H1 (cell line): ENCODE measurements at regions not wholly inside any gene's neighbourhood (a gene's known extent, or its start where the extent isn't known, plus 50 kb on each side); places are given as distances from the start of the nearest gene placed in this dataset.

Experiments used
- JUND ChIP-seq: IDR thresholded peaks from 2 replicates; pipeline ENCODE4 v1.6.1; 2011; ENCODE audit warnings: mild to moderate bottlenecking, improper control_type of control experiment, low read length
- KDM5A ChIP-seq: fragments of 200-600 bp; IDR thresholded peaks from 2 replicates; pipeline ENCODE4 v1.7.1; 2012; ENCODE audit warnings: mild to moderate bottlenecking, low read length, inconsistent platforms, mixed read lengths
- POLR2A ChIP-seq, 2 experiments: IDR thresholded peaks; 1 replicate in 1 of 2; 2 replicates in 1 of 2; pipeline ENCODE4 v1.6.1; 2011; ENCODE audit warnings: low read depth in 2 of 2, low read length in 2 of 2, mild to moderate bottlenecking in 2 of 2; ENCODE audit errors: control extremely low read depth in 1 of 2
- POLR2AphosphoS5 ChIP-seq: IDR thresholded peaks from 2 replicates; pipeline ENCODE4 v1.6.1; 2011; ENCODE audit warnings: low read depth, low read length
- SIX5 ChIP-seq: IDR thresholded peaks from 2 replicates; pipeline ENCODE4 v1.6.1; 2011; ENCODE audit warnings: mild to moderate bottlenecking, low read depth, low read length
- SRF ChIP-seq: IDR thresholded peaks from 2 replicates; pipeline ENCODE4 v1.6.1; 2011; ENCODE audit warnings: mild to moderate bottlenecking, low read depth, low read length, moderate library complexity
- TF ChIP-seq, protein P1 (sequence below): IDR thresholded peaks from 2 replicates; pipeline ENCODE4 v1.6.1; 2011; ENCODE audit warnings: low read length, improper control_type of control experiment
- TF ChIP-seq, protein P2 (sequence below), 3 experiments: IDR thresholded peaks; 1 replicate in 2 of 3; 2 replicates in 1 of 3; pipeline versions ENCODE4 v1.5.1 to v1.6.1; 2011; ENCODE audit warnings: low read length in 3 of 3, mild to moderate bottlenecking in 3 of 3, inconsistent platforms in 2 of 3, low read depth in 1 of 3, moderate library complexity in 1 of 3; ENCODE audit not compliant: insufficient read depth in 1 of 3; ENCODE audit errors: control extremely low read depth in 1 of 3

DNA sequence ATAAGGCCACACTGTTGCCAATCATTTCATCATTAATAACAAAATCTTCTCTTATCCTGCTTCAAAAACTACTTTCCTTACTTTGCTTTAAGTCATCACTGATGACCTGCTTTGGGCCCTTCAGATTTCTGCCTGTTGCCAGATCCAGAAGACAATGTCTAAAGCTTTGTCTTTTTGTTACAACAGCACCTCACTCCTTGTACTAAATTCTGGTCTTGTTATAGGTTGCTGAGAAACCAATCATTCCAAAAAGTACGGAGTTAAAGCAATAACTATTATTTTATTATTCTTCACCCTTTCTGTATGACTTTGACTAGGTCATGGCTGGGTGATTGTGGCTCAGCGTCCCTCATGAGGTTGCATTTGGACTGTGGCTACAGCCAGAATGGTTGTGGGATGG, 633.5 kb downstream of the PTPRU start:
- no peak for TF ChIP-seq KDM5A
- TF ChIP-seq, protein P1, sequence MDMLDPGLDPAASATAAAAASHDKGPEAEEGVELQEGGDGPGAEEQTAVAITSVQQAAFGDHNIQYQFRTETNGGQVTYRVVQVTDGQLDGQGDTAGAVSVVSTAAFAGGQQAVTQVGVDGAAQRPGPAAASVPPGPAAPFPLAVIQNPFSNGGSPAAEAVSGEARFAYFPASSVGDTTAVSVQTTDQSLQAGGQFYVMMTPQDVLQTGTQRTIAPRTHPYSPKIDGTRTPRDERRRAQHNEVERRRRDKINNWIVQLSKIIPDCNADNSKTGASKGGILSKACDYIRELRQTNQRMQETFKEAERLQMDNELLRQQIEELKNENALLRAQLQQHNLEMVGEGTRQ, result no peak
- TF ChIP-seq POLR2AphosphoS5, result no peak
- TF ChIP-seq JUND, result no peak
- TF ChIP-seq, protein P2, sequence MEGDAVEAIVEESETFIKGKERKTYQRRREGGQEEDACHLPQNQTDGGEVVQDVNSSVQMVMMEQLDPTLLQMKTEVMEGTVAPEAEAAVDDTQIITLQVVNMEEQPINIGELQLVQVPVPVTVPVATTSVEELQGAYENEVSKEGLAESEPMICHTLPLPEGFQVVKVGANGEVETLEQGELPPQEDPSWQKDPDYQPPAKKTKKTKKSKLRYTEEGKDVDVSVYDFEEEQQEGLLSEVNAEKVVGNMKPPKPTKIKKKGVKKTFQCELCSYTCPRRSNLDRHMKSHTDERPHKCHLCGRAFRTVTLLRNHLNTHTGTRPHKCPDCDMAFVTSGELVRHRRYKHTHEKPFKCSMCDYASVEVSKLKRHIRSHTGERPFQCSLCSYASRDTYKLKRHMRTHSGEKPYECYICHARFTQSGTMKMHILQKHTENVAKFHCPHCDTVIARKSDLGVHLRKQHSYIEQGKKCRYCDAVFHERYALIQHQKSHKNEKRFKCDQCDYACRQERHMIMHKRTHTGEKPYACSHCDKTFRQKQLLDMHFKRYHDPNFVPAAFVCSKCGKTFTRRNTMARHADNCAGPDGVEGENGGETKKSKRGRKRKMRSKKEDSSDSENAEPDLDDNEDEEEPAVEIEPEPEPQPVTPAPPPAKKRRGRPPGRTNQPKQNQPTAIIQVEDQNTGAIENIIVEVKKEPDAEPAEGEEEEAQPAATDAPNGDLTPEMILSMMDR (IDR thresholded peaks at IDR 0.05; ENCODE audit: control extremely low read depth in 1 of 3, insufficient read depth in 1 of 3, low read depth in 1 of 3, low read length in 3 of 3), result no peak
- TF ChIP-seq SRF, result no peak
- no peak for TF ChIP-seq SIX5
- no peak for TF ChIP-seq POLR2A (IDR thresholded peaks at IDR 0.05; ENCODE audit: control extremely low read depth in 1 of 2, low read depth in 2 of 2, low read length in 2 of 2)
